HG02885 (cell line): ENCODE measurements at regions not wholly inside any gene's neighbourhood (a gene's known extent, or its start where the extent isn't known, plus 50 kb on each side); places are given as distances from the start of the nearest gene placed in this dataset.
"Not testable (repeated sequence)": the region's sequence is repeated elsewhere in the genome, so short reads cannot be mapped to it uniquely, and the experiment has no call there.

Experiments
- ATAC-seq: cut with Tn5 transposase; IDR thresholded peaks from one replicate; pipeline ENCODE4 v1.9.1; 2021; ENCODE audit warnings: mild to moderate bottlenecking; ENCODE audit not compliant: unreplicated experiment, poor library complexity

DNA sequence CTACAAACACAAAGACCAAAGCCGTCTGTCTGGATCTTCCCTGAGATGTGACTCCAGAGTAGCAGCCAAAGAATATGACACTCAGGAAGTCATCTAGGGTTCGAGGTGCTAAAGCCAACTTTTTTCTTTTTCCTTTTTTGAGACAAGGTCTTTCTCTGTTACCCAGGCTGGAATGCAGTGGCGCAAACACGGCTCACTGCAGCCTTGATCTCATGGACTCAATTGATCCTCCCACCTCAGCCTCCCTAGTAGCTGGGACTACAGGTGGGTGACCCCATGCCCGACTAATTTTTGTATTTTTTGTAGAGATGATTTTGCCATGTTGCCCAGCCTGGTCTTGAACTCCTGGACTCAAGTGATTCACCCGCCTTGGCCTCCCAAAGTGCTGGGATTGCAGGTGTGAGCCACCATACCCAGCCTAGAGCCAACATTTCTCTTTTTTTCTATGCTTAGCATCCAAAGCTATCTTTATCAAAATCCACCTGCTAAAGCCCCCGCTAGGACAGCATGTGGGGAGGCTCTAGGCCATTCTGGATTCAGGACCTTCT lies 92.8 kb downstream of the TMEM17 start:
- no peak for ATAC-seq

DNA sequence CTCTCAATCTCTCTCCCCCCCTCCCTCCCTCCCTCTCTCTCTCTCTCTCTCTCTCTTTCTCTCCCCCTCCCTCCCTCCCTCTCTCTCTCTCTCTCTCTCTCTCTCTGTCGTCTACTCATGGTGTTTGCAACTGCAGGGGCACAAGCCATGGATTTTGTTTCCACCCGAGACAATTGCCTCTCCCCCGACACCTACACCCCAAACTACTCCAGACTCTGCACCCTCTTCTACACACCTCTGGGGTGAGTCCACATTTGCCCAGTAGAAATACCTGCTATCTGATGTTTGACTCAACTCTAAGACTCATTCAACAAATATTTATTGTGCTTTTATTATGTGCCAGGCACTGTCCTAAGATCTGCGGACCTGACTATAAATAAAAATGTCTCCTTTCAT lies 93.7 kb downstream of the TMEM17 start:
- ATAC-seq = no peak

- ATAC-seq = no peak
Observed at GRCh38 chr2:62410926-62411456, 95.0 kb downstream of the TMEM17 start.

- ATAC-seq = no peak
Observed at GRCh38 chr2:62410015-62410453, 96.0 kb downstream of the TMEM17 start.

- no peak for ATAC-seq
Observed at GRCh38 chr2:62409442-62409841, 96.6 kb downstream of the TMEM17 start.

DNA sequence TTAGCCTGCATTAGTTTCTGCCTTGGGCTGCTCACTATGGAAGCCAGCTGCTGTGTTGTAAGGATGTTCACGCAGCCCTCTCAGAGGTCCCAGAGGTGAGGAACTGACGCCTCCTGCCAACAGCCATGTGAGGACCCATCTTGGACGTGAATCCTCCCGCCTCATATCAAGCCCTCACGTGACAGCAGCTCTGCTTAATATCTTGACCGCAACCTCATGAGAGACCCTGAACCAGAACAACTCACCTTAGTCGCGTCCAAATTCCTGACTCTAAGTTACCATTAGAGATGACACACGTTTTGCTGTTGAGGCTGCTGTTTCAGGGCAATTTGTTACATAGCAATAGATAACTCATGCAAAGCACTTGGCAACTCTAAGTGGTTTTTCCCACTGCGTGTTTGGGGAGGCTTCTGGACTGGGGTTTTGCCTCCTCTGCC lies 97.7 kb downstream of the TMEM17 start:
- ATAC-seq = no peak

GRCh38 chr2:62407838-62408237 lies 98.2 kb downstream of the TMEM17 start:
- no peak for ATAC-seq

GRCh38 chr2:62407401-62407800 lies 98.6 kb downstream of the TMEM17 start:
- ATAC-seq = no peak

GRCh38 chr2:62406573-62407043 lies 99.4 kb downstream of the TMEM17 start:
- ATAC-seq = no peak

- ATAC-seq = no peak
Observed at GRCh38 chr2:62404913-62405312, 101.1 kb downstream of the TMEM17 start.

DNA sequence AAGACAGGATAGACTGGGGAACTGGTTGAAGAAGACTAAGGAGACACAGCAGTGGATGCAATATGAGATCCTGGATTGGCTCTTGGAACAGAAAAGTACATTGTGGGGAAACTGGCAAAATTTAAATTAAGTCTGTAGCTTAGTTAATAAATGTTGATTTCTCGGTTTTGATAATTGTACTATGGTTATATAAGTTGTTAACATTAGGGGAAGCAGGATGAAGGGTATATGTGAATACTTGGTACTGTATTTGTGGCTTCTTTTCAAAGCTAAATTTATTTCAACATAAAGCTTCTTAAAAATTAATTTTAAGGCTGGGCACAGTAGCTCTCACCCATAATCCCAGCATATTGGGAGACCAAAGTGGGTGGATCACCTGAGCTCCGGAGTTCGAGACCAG lies 103.8 kb downstream of the TMEM17 start:
- no peak for ATAC-seq

DNA sequence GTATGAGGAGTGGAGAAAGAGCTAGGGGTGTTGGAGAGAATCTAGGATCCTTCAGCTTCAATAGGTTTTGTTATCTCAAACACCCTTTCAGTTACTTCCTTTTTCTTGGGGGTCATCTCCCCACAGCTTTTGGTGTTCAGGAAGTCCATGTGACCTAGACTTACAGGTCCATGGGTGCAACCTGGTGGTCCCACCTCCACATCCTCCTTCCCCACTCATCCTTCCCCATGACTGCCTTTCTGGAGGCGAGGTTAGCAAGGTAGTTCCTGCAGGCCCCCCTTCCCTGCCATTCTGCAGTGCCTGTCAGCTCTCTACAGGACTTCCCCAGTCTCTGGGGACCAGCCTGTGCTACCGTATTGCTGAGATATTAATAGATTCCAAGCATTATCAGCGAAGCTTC lies 107.6 kb downstream of the TMEM17 start:
- ATAC-seq = no peak

- ATAC-seq = no peak
Observed at GRCh38 chr2:62396880-62397279, 109.1 kb downstream of the TMEM17 start.

- ATAC-seq = no peak
Observed at GRCh38 chr2:62393293-62393692, 112.7 kb downstream of the TMEM17 start.

- no peak for ATAC-seq
Observed at GRCh38 chr2:62391696-62392095, 114.3 kb downstream of the TMEM17 start.

GRCh38 chr2:62386378-62386777 lies 119.6 kb downstream of the TMEM17 start:
- ATAC-seq = not testable (repeated sequence)

GRCh38 chr2:62383846-62384245 lies 122.1 kb downstream of the TMEM17 start:
- ATAC-seq = no peak

DNA sequence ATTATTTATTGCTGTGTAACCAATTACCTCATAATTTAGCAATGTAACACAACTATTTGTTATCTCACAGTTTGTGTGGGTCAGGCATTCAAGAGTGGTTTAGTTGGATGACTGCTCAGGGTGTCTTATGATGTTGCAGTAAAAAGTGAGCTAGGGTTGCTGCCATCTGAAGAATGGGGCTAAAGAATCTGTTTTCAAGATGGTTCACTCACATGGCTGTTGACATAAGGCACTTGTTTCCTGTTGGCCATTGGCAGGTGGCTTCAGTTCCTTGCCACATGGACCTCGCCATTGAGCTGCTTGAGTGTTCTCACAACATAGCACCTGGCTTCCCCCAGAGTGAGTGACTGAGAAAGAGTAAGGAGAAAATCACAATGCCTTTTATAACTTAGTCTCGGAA lies 123.2 kb downstream of the TMEM17 start:
- no peak for ATAC-seq

DNA sequence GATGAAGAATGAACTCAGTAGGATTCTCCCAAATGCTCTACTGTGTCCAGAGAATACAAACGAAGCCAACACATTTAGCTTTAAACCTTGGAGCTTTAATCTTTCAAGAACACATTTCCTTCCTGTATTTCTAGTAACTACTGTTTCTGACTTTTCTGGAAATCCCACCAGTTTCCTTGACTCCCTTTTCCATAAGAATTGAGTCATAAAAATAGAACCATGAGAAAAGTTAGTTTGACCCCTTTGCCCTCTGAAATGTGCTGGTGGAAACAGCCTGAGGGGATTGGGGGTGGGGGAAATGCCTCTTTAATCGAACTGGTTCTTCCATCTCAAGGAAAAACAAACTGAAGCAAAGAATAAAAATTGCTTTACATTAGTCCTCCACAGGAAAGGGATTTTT lies 123.9 kb downstream of the TMEM17 start:
- no peak for ATAC-seq

DNA sequence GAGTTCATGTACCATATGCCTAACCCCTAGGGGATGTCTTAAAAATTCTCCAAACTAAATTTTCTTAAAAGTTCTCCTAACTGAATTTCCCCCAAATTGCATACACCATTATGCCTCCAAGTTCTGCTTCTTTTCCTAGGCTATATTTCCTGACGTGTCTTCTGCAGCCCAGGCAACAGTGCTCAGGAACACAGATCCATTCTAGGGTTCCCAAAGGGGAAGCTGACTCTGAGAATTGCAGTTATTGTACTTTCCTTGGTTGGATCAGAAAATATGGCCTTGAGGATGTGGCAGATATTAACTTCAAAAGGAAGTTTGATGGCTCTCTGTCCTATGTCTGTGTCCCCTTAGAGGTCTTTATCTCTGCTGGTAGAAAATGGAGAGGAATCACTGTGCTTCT lies 124.3 kb downstream of the TMEM17 start:
- ATAC-seq = no peak

GRCh38 chr2:62379566-62379965 lies 126.4 kb downstream of the TMEM17 start:
- no peak for ATAC-seq

GRCh38 chr2:62375113-62375420 lies 130.9 kb downstream of the TMEM17 start:
- no peak for ATAC-seq
